ENCODE measurements at regions not wholly inside any gene's neighbourhood (a gene's known extent, or its start where the extent isn't known, plus 50 kb on each side); places are given as distances from the start of the nearest gene placed in this dataset.

GRCh38 chr9:105858006-105858690, 163.8 kb downstream of the TMEM38B start:
- TF ChIP-seq CTCF (IDR thresholded peaks at IDR 0.05) (no peak), POLR2A (IDR thresholded peaks at IDR 0.05) (no peak)

Measured in uterus (tissue), 2 donors.